ENCODE measurements at regions not wholly inside any gene's neighbourhood (a gene's known extent, or its start where the extent isn't known, plus 50 kb on each side); places are given as distances from the start of the nearest gene placed in this dataset.

GRCh38 chr7:42743077-42743858 is 168.6 kb downstream of the C7orf25 start:
- DNase-seq (no peak), ATAC-seq (no peak)
- no peaks in the 10 kb centered on the region for H3K4me1 ChIP-seq
- no peaks in the 10 kb centered on the region for H3K27me3 ChIP-seq (ENCODE audit: insufficient read depth in 3 of 3, low read length in 2 of 3)
- no peak overlapping the region for H3K4me3 ChIP-seq
- no peaks in the 10 kb centered on the region for H3K9me3 ChIP-seq
- no peak for TF ChIP-seq CTCF (IDR thresholded peaks at IDR 0.05)
- WGBS, 3 donors, result 51 to 57% (median 54%) methylated on average over 2 of the region's 2 CpGs
- intact Hi-C loops (cut with DNase I), result no loop called here
- H3K27ac ChIP-seq, result peak overlapping the region; percentile 12
- H3K36me3 ChIP-seq (ENCODE audit: insufficient read depth in 1 of 2, low read depth in 1 of 2), result no peaks in the 10 kb centered on the region

GRCh38 chr7:42742318-42742717 is 169.6 kb downstream of the C7orf25 start:
- no peaks in the 10 kb centered on the region for H3K27me3 ChIP-seq (ENCODE audit: insufficient read depth in 3 of 3, low read length in 2 of 3)
- H3K36me3 ChIP-seq (ENCODE audit: insufficient read depth in 1 of 2, low read depth in 1 of 2), result no peaks in the 10 kb centered on the region
- DNase-seq (peak in 1 of 2 donors; percentile 21), ATAC-seq (no peak)
- no peak for TF ChIP-seq CTCF (IDR thresholded peaks at IDR 0.05)
- no peaks in the 10 kb centered on the region for H3K9me3 ChIP-seq
- H3K4me3 ChIP-seq, result no peak overlapping the region
- no peaks in the 10 kb centered on the region for H3K4me1 ChIP-seq
- intact Hi-C loops (cut with DNase I), result no loop called here
- no peak overlapping the region for H3K27ac ChIP-seq
- WGBS, 3 donors, result 11 to 26% (median 20%) methylated on average over 3 of the region's 3 CpGs

- TF ChIP-seq CTCF (IDR thresholded peaks at IDR 0.05), result no peak
Observed at GRCh38 chr7:42740408-42740807, 171.5 kb downstream of the C7orf25 start.

GRCh38 chr7:42739638-42740037 is 172.2 kb downstream of the C7orf25 start:
- Histone ChIP-seq H3K4me3 (no peak overlapping the region), H3K9me3 (no peaks in the 10 kb centered on the region), H3K27ac (no peak overlapping the region), H3K4me1 (no peaks in the 10 kb centered on the region), H3K27me3 (ENCODE audit: insufficient read depth in 3 of 3, low read length in 2 of 3) (no peaks in the 10 kb centered on the region), H3K36me3 (ENCODE audit: insufficient read depth in 1 of 2, low read depth in 1 of 2) (no peaks in the 10 kb centered on the region)
- peak; percentile 43 to 62 for DNase-seq
- WGBS, 3 donors, result 17 to 32% (median 20%) methylated on average over 8 of the region's 8 CpGs
- peak in 3 of 4 donors; percentile 37 to 56 (median 48) for ATAC-seq
- TF ChIP-seq CTCF (IDR thresholded peaks at IDR 0.05), result no peak
- intact Hi-C loops (cut with DNase I), result no loop called here

More at GRCh38 chr7:42740408-42740807, 171.5 kb downstream of the C7orf25 start:
- WGBS, 3 donors, result 19 to 25% (median 20%) methylated on average over 3 of the region's 3 CpGs
- no peaks in the 10 kb centered on the region for H3K27me3 ChIP-seq (ENCODE audit: insufficient read depth in 3 of 3, low read length in 2 of 3)
- H3K9me3 ChIP-seq, result no peaks in the 10 kb centered on the region
- no peaks in the 10 kb centered on the region for H3K4me1 ChIP-seq
- H3K27ac ChIP-seq, result no peak overlapping the region
- intact Hi-C loops (cut with DNase I), result no loop called here
- ATAC-seq (peak in 1 of 4 donors; percentile 36), DNase-seq (no peak)
- H3K36me3 ChIP-seq (ENCODE audit: insufficient read depth in 1 of 2, low read depth in 1 of 2), result no peaks in the 10 kb centered on the region
- H3K4me3 ChIP-seq, result no peak overlapping the region

- H3K27me3 ChIP-seq (ENCODE audit: insufficient read depth in 3 of 3, low read length in 2 of 3), result no peaks in the 10 kb centered on the region
- H3K4me1 ChIP-seq, result no peaks in the 10 kb centered on the region
- ATAC-seq (no peak), DNase-seq (no peak)
- no peak for TF ChIP-seq CTCF (IDR thresholded peaks at IDR 0.05)
- no peaks in the 10 kb centered on the region for H3K36me3 ChIP-seq (ENCODE audit: insufficient read depth in 1 of 2, low read depth in 1 of 2)
- H3K4me3 ChIP-seq, result no peak overlapping the region
- intact Hi-C loops (cut with DNase I), result no loop called here
- no peaks in the 10 kb centered on the region for H3K9me3 ChIP-seq
- 88 to 100% (median 89%) methylated on average over 1 of the region's 1 CpG for WGBS, 3 donors
- no peak overlapping the region for H3K27ac ChIP-seq
Observed at GRCh38 chr7:42736931-42737330, 174.9 kb downstream of the C7orf25 start.
